ENCODE measurements at regions not wholly inside any gene's neighbourhood (a gene's known extent, or its start where the extent isn't known, plus 50 kb on each side); places are given as distances from the start of the nearest gene placed in this dataset.

GRCh38 chr5:161085056-161085455 is 233.0 kb upstream of the ATP10B start:
- no peak overlapping the region for H3K9ac ChIP-seq (ENCODE audit: extremely low read depth, low read length, poor library complexity, severe bottlenecking)
- H3K4me3 ChIP-seq (ENCODE audit: low read length) = no peak overlapping the region
- Mint-ChIP-seq H3K27ac (no peak overlapping the region), H3K9me3 (no peaks in the 10 kb centered on the region), H3K36me3 (ENCODE audit: low read depth) (no peaks in the 10 kb centered on the region), H3K27me3 (ENCODE audit: insufficient read depth) (no peaks in the 10 kb centered on the region), H3K4me1 (no peaks in the 10 kb centered on the region), H3K4me3 (no peak overlapping the region)
- H3K4me1 ChIP-seq (ENCODE audit: control insufficient read depth, insufficient read depth, low read length) = no peaks in the 10 kb centered on the region
- WGBS, 2 experiments (ENCODE audit: insufficient coverage in 1 of 2, insufficient read length in 1 of 2) = 86% methylated on average over 5 of the region's 5 CpGs; no CpG with 5 or more reads in 1 of the 2 experiments
- no peak for TF ChIP-seq CTCF (conservative IDR thresholded peaks at IDR 0.05)
- DNase-seq = no peak
- no peaks in the 10 kb centered on the region for H3K36me3 ChIP-seq (ENCODE audit: control insufficient read depth, insufficient read depth, low read length)
- H3K27ac ChIP-seq (ENCODE audit: low read depth, low read length) = no peak overlapping the region
- no peaks in the 10 kb centered on the region for H3K27me3 ChIP-seq (ENCODE audit: control insufficient read depth, insufficient read depth, low read length, poor library complexity, severe bottlenecking)
- no peaks in the 10 kb centered on the region for H3K9me3 ChIP-seq (ENCODE audit: control insufficient read depth, low read length)

- Histone ChIP-seq H3K27me3 (ENCODE audit: control insufficient read depth, insufficient read depth, low read length, poor library complexity, severe bottlenecking) (no peaks in the 10 kb centered on the region), H3K4me1 (ENCODE audit: control insufficient read depth, insufficient read depth, low read length) (no peaks in the 10 kb centered on the region), H3K27ac (ENCODE audit: low read depth, low read length) (no peak overlapping the region), H3K36me3 (ENCODE audit: control insufficient read depth, insufficient read depth, low read length) (no peaks in the 10 kb centered on the region), H3K9me3 (ENCODE audit: control insufficient read depth, low read length) (no peaks in the 10 kb centered on the region), H3K9ac (ENCODE audit: extremely low read depth, low read length, poor library complexity, severe bottlenecking) (no peak overlapping the region), H3K4me3 (ENCODE audit: low read length) (no peak overlapping the region)
- no peak overlapping the region for H3K27ac Mint-ChIP-seq
- no peak for DNase-seq
- 85% methylated on average over 2 of the region's 2 CpGs; no CpG with 5 or more reads in 1 of the 2 experiments for WGBS, 2 experiments (ENCODE audit: insufficient coverage in 1 of 2, insufficient read length in 1 of 2)
- no peak overlapping the region for H3K4me3 Mint-ChIP-seq
- TF ChIP-seq CTCF (conservative IDR thresholded peaks at IDR 0.05) = no peak
- H3K27me3 Mint-ChIP-seq (ENCODE audit: insufficient read depth) = no peaks in the 10 kb centered on the region
- H3K4me1 Mint-ChIP-seq = no peaks in the 10 kb centered on the region
- H3K36me3 Mint-ChIP-seq (ENCODE audit: low read depth) = no peaks in the 10 kb centered on the region
- H3K9me3 Mint-ChIP-seq = no peaks in the 10 kb centered on the region
Measured at GRCh38 chr5:161084115-161084514, 232.1 kb upstream of the ATP10B start.

GRCh38 chr5:161078793-161079192 is 226.8 kb upstream of the ATP10B start:
- no peak for DNase-seq
- Mint-ChIP-seq H3K36me3 (ENCODE audit: low read depth) (no peaks in the 10 kb centered on the region), H3K4me3 (no peak overlapping the region), H3K9me3 (peaks cover 6% of the 10 kb centered on the region), H3K27me3 (ENCODE audit: insufficient read depth) (no peaks in the 10 kb centered on the region), H3K27ac (no peak overlapping the region), H3K4me1 (no peaks in the 10 kb centered on the region)
- Histone ChIP-seq H3K4me3 (ENCODE audit: low read length) (no peak overlapping the region), H3K27me3 (ENCODE audit: control insufficient read depth, insufficient read depth, low read length, poor library complexity, severe bottlenecking) (no peaks in the 10 kb centered on the region), H3K4me1 (ENCODE audit: control insufficient read depth, insufficient read depth, low read length) (no peaks in the 10 kb centered on the region), H3K27ac (ENCODE audit: low read depth, low read length) (no peak overlapping the region), H3K9ac (ENCODE audit: extremely low read depth, low read length, poor library complexity, severe bottlenecking) (no peak overlapping the region), H3K36me3 (ENCODE audit: control insufficient read depth, insufficient read depth, low read length) (no peaks in the 10 kb centered on the region), H3K9me3 (ENCODE audit: control insufficient read depth, low read length) (no peaks in the 10 kb centered on the region)
- 64 to 72% methylated on average over 4 of the region's 4 CpGs for WGBS, 2 experiments (ENCODE audit: insufficient coverage in 1 of 2, insufficient read length in 1 of 2)
- no peak for TF ChIP-seq CTCF (conservative IDR thresholded peaks at IDR 0.05)

Data from endodermal cell (in vitro differentiated cells).